Limb (tissue), 2 donors: ENCODE measurements at regions not wholly inside any gene's neighbourhood (a gene's known extent, or its start where the extent isn't known, plus 50 kb on each side); places are given as distances from the start of the nearest gene placed in this dataset.
"Not testable (repeated sequence)": the region's sequence is repeated elsewhere in the genome, so short reads cannot be mapped to it uniquely, and the experiment has no call there.

Experiments used
- DNase-seq, 2 donors: peaks; one replicate each; pipeline ENCODE4 v3.0.0-alpha.2; 2016; ENCODE audit errors: extremely low spot score in 2 of 2

DNA sequence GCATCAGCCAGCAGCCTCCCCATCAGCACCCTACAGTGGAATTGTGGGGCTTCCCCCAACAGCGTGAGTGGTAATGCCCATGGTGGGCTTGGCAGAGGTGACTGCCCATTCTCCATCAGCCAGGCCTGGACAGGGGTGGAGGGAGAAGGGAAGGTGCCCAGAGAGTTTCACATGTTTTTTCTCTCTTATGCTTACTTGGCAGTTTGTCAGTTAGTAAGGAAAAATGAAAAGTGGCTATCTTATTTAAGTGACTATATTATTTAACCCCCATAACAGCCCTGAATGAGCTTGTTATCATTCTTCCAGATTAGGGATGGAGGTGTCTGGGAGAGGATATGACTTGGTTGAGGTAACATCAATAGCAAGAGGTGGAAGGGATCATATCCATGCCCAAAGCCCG is 921.7 kb downstream of the GRID1 start:
- DNase-seq = no peak

DNA sequence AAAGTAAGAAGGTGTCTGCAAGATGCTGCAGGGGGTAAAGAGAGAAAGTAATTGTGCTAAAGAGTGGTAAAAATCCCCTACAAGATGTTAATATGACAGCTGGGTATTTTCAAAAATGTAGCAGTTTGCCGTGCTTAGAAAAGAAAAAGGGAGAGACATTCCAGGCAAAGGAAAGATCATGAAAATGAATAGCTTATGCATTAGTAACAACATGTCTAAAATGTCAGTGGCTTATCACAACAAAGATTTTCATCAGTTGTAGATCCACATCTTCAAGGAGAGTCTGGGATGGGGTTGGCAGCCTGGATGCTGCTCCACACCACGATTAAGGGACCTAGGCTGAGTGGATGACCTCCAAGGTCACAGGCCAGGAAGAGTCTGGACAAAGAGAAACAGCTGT is 920.9 kb downstream of the GRID1 start:
- no peak for DNase-seq

DNA sequence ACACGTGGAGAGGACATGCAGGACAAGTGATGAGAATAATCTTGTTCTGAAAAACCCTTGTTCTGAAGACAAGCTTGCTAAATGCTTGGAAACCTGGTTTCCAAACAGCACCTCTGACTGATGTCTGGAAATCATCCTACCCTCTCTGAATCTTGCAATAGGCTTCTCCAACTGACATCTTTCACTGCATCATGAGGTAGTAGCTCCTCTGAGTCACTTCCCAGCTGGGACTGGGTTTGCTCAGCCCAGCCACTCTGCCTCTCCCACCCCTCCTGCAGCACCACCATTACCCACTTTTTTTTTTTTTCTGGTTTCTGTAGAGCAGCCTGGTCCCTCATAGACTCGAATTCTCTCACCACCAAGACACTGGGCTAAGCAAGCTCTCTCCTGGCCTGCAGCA is 919.8 kb downstream of the GRID1 start:
- no peak for DNase-seq

DNA sequence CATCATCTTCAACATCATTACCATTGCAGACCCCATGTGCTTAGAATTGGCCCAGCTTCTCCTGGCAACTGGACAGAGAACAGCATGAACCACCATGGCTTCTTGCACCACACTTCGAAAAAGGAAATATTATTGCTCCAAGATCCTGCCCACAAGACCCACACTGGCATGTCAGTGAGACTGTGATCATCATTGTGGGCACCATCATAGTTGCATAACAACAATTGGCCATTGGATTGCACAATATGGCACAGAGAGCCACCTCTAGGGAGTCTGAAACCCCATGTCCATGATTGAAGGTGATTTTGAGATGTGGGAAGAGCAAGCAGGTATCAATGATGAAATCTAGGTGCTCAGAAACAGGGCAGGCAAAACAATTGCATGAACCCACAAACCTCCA is 918.9 kb downstream of the GRID1 start:
- no peak for DNase-seq

DNA sequence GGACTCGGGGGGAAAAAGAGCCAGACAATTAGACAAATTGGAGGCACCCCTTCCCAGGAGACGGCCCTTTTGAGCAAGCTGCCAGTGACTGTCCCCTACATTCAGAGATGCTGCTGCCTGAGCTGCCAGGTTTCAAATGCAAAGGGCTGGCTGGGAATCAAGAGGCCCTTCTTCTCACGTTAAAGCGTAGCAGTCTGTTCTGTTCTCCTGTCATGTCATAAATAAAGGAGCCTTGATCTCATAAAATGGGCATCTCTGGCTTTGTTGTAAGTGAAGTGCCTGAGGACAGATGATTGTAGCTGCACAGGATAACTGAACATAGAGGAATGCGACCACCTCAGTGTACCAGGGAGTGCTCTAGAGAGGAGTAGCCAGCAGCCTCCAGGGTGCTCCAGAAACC is 917.9 kb downstream of the GRID1 start:
- no peak for DNase-seq

DNA sequence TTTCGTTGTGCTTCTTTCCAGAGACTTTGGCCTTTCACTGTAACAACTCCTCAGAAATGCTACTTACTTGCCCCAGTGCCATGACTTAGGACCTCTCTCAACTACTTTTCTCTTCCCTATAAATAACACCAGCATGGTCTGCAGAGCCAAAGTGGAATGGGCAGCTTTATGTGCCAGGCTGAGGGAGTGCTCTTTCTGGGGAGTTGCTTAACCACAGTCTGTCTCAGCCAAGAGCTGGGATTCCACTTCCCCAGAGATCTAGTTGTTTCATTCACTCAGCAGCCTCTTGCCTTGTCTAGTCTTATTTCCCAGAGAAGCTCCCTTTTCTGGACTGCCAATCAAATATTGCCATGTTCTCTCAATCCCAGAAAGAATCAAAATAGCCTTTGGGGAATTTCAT is 912.2 kb downstream of the GRID1 start:
- DNase-seq = no peak

DNA sequence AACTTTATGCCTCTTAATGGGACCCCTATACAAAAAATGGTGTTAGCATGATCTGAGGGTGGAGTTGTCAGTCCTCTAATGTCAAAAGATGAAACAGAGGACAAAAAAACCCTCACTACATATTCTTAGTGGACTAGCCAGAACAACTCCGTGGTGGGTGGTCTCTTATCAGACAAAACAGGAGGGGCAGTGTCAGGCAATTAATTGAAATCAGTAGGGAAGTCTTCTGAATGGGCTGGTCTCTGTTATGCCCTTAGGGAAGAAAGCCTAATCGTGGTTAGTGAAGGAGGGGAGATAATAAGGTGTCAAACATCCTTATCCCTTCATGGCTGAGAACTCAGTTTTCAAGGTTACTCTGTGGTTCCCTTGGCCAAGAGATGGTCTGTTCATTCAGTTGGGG is 909.4 kb downstream of the GRID1 start:
- DNase-seq = no peak

DNA sequence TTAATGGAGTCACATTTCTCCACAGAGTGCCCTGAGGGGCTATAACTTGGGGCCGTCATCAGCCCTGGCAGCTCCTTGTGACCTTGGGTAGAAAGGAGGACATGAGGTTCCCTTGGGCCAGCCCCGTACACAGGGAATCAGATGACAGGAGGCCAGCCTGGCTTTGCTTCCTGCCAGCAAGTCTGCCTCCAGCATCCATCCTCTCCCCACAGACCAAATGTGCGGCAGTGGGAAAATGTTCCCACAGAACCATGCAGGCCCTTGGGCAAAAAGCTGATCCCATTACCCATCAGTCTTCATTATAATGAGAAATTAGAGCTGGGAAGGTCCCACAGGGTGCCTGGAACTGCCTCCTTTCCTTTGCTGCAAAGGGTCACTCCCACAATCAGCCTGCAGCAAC is 908.3 kb downstream of the GRID1 start:
- DNase-seq = no peak

DNA sequence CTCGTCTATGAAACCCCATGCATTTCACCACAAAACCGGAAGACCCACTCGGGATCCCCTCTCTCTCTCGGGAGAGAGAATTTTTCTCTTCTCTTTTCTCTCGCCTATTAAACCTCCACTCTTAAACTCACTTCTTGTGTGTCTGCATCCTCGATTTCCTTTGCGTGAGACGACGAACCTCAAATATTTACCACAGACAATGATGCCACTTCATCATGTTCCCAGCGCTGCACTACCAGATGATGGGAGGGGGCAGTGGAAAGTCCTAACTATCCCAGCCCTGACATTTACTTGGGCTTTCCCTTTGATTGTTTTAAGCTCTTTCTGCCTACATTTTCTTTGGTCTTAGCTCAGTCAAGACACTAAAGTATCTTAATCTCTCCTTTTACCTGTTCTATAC is 906.7 kb downstream of the GRID1 start:
- no peak for DNase-seq

DNA sequence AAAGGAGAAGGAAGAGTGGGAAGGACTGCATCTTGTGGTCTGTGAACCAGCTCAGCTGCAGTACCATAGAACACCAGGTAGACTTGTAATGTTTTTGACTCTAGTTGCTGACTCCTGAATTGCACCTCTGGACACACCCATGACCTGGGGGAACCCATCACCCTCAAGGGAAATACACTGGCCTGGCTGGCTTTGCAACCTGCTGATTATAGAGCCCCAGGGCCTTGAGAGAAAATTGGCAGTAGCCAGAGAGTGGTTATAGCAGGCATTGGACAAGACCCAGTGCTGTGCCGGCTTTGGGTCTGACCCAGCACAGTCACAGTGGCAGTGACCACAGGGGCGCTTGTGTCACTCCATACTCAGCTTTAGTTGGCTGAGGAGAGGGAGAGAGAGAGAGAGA is 902.3 kb downstream of the GRID1 start:
- DNase-seq = no peak

DNA sequence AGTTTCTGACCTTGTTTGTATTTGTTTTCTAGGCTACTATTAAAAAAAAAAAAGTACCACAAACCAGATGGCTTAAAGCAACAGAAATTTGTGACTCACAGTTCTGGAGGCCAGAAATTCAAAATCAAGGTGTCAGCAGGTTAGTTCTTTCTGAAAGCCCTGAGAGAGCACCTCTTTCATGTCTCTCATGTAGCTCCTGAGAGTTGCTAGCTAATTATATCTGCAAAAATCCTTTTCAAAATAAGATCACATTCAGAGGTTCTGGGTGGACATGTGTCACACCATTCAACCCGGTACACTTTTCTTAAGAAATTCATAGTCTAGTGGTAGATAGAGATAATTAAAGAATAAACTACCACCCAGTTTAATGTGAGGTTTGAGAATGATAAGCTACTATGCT is 888.6 kb downstream of the GRID1 start:
- no peak for DNase-seq

DNA sequence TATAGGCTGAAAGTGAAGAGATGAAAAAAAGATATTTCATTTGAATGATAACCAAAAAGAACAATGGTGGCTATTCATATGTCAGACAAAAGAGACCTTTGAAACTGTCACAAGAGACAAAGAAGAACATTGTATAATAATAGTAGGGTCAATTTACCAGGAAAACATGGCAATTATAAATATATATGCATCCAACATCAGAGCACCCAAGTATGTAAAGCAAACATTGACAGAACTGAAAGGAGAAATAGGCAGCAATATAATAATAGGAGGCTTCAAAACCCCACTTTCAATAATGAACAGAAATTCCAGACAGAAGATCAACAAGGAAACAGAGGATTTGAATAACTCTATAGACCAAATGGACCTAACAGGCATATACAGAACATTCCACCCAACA is 876.2 kb downstream of the GRID1 start:
- no peak for DNase-seq

DNA sequence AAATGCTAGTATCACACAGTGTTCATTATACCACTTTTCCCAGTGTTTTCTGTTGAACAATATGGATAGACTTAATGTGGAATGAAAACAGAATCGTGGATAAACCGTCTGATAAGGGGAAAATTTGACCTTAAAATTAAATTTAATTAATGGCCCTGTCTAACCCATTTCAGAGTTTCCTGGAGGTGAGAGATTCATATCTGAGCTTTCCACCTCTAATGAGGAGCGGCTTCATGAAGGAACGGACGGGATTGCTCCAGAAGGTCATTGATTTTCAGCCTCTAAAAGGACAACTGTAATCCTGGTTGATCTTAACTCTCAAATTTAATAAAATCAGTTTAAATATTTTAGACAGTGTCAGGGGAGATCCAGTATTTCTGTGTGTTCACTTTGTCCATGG is 874.9 kb downstream of the GRID1 start:
- DNase-seq = no peak

DNA sequence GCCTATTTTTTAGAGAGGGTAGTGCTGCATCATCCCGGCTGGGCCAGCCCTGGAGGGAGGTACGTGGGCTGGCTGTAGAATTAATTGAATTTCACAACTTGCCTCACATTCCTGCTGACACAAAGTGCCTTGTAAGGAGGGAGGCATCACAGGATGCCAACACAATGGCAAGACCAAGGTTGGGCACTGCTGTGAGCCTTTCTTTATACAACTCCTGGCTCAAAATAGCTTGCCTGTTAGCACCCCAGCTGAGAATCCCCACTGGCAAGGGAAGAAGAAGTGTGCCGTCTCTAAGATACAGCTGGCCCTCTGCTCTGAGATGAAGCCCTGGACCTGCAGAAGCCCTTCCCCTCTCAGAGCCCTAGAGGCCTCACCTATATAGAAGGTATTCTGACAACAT is 873.9 kb downstream of the GRID1 start:
- no peak for DNase-seq

DNA sequence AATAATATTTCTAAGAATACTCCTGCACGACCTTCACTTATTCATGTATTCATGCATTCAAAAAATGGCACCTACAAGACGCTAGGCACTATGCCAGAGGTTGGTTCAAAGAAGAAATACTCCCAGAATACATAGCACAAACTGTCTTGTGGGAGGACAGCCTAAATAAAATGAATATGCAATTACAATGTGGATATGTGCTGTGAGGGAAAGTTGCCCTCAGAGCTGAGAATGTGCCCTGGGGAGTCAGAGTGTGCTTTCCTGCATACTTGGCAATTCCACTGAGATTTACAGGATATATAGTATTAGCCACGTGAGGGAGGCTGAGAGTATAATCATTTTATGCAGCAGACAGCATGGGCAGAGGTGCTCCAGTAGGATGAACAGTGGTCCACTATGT is 872.9 kb downstream of the GRID1 start:
- no peak for DNase-seq

DNA sequence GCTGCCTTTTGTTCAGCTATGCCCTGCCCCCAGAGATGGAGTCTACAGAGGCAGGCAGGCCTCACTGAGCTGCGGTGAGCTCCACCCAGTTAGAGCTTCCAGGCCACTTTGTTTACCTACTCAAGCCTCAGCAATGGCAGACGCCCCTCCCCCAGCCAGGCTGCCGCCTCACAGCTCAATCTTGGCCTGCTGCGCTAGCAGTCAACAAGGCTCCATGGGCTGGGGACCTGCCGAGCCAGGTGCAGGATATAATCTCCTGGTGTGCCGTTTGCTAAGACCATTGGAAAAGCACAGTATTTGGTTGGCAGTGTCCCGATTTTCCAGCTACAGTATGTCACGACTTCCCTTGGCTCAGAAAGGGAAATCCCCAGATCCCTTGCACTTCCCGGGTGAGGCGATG is 862.0 kb downstream of the GRID1 start:
- not testable (repeated sequence) for DNase-seq

DNA sequence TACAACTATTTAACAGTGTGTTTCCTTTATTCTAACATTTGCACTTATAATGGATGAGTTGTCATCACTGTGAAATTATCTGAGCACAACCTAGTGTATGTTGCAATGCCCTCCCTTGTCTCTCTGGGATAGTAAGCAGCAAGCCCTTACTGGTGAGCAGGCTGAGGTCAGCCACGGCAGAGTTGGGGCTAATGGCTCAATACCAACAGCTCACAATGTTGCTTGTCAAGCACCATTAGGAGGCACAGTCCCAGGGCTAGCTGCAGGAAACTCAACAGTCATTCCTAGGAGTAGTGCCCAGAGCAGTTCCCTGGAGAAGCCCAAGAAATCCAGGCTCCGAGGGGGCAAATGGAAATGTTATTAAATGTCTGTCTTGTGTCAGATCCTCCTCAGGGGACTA is 858.4 kb downstream of the GRID1 start:
- DNase-seq = no peak

DNA sequence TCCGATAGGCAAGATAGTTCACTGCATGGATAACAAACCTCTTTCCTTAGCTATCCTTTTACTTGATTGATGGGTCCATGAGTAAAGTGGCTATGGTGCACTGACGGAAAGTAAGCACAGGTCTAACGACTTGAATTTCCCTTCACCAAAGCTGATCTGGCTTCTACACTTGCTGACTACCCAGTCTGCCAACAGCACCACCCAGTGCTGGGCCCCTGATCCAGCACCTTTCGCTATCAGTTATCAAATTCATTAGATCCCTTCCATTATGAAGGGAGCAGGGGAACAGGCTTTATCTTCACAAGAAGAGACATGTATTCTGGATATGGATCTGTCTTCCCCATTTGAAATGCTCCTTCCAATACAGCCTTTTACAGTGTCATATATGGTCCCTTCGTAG is 855.9 kb downstream of the GRID1 start:
- no peak for DNase-seq

DNA sequence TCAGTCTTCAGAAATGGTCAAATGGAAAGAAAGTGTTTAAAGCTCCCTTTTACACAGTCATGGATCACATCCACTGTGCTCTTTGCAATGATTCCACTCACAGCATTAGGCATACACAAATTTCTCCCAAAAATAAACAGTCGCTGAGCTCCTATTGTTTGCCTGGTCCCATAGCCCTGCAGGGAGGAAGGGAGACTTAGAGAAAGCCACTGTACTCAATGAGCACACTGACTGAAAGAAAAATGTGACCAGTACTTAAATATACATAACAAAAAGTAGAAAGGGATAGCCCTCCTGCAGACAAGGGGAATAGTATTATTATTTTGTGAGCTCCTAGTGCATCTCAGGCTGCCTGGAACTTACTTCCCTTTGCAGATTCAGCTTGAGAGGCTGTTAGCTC is 853.2 kb downstream of the GRID1 start:
- DNase-seq = no peak

DNA sequence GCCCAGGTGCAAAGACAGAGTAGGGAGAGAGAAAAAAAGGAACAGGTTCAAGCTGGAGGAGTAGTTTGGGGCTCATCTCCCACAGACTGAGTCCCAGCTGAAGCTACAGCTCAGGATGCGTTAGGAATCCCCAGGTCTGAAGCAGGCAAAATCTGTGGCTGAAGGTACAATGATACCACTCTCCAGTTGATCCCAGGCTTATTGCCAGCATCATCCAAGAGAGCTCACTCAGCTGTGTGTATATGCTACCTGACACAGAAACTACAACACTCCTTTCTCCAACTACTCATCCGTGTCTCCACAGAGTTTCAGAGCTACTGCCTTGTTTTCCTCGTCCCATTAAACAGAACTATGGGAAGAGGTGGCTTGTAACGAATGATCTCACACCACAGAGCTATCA is 851.3 kb downstream of the GRID1 start:
- no peak for DNase-seq

DNA sequence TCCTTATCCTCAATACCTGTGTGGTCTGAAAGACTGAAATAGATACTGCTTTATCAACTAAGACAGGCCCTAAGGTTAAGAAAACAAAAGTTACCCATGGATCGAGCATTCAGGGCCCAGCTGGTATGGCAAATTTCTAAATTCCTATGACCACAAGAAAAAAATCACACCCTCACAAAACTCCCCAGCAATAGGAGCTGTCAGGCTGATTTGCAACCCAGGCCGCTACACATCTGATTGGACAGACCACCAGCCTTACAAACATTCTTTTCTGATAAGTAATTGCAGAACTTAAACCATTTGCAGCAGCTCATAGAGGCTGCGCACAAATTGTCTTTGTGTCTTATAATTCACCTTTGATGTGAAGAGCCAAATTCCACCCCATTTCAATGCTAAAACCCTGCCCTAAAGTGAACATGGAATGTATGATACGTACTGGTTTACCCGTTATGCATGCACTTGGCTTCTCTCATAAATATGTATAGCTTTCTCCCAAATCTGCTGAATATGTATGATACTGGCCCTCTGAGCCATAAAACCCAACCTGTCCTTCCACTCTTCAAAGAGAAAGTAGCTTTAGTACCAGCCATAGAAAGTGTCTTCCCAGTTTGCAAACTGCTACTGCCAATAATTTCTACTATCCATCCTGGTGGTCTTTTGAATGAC is 842.5 kb downstream of the GRID1 start:
- DNase-seq = no peak

DNA sequence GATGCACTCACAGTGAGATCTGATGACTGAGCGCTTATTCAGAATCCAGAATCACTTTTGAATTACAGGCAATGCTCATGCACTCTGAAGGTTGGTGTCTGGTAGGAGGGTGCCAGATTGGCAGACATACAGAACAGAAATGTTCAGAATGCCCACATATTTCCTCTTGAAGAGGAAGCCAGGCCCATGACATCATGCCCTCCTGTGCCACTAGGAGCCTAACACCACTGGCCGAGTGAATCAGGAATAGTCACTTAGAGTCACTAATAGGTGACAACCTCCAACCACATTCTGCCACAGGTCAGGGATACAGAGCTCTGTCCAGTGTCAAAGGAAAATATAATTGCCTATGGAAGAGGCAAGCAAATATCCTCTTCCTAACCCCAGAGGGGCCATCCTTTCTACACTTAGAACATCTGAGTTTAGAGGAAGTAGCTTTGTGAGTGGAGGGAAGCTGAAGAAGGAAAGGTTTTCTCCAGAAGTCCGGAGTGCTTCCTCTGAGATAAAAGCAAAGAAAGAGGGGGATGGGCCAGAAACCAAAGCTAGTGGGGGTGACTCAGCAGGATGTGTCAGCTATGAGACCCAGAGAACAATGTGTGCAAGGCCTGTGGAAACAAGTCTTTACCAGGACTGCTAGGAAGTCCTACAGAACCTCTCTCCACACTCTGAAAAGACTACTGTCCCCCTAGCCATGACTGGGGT is 838.8 kb downstream of the GRID1 start:
- no peak for DNase-seq

DNA sequence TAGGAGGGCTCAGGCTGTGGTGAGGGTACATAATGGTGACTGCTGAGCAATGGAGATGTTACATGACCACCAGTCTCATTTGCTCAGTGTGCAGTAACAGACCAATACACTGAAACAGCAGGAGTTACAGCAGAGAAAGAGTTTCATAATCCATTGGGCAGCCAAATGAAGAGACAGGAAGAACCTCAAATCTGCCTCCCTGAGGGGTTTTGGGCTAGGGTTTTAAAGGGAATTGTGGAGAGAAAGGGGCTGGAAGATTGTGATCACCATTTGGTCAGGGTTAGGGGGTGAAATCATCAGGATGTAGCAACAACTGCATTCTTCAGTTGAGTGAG is 838.3 kb downstream of the GRID1 start:
- DNase-seq = no peak

DNA sequence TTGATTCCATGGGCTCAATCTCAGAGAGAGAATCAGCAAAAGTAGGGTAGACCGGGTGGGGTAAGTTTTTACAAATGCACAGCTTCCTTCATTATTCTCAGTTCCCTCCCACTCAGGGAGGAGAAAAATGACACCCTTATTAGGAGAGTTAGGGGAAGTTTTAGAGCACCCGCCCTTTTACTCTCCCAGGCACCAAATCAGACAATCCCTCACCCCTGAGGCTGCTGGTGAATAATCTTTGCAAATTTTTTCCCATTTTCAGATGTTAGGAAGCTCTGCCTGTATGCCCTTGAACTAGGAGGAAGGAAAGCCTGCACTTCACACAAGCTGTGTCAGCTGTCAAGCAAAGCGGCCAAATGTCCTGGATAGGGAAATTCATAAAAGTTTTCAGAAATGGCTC is 834.9 kb downstream of the GRID1 start:
- DNase-seq = no peak
